ENCODE measurements at regions not wholly inside any gene's neighbourhood (a gene's known extent, or its start where the extent isn't known, plus 50 kb on each side); places are given as distances from the start of the nearest gene placed in this dataset.
"Not testable (repeated sequence)": the region's sequence is repeated elsewhere in the genome, so short reads cannot be mapped to it uniquely, and the experiment has no call there.

DNA sequence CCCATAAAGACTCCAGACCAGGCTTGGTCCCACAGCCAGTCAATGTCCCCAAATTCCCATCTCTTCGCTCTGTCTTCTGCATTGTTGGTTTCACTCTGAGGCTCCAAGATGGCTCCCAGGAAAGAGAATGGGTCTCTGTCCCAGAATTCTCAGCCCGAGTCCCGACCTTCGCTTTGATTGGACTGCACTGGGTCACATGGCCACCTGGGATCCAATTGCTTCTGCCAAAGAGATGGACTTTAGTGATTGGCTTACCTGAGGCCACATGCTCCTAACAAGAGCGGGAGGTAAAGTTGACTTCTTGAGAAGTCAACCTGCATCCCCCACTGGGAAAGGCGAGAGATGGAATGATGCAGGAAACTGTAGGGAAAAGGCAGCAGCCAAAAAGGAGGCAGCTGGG, 104.7 kb upstream of the PMEPA1 start:
- Histone ChIP-seq H3K4me2 (ENCODE audit: control insufficient read depth, extremely low read depth, insufficient read depth, low read depth, low read length) (no peak overlapping the region), H2AFZ (ENCODE audit: control insufficient read depth, low read length) (no peak overlapping the region), H3K9ac (ENCODE audit: control insufficient read depth, extremely low read depth, insufficient read depth, low read length) (no peak overlapping the region), H3K9me3 (ENCODE audit: control insufficient read depth, low read depth, low read length) (no peaks in the 10 kb centered on the region), H3K36me3 (ENCODE audit: control insufficient read depth in 2 of 2, extremely low read depth in 1 of 2, insufficient read depth in 2 of 2, low read length in 2 of 2) (no peaks in the 10 kb centered on the region), H3K4me3 (ENCODE audit: control insufficient read depth in 2 of 3, extremely low read depth in 1 of 3, insufficient read depth in 2 of 3, low read depth in 1 of 3, low read length in 3 of 3) (no peak overlapping the region), H3K4me1 (ENCODE audit: control insufficient read depth, extremely low read depth, insufficient read depth, low read length) (peaks cover 13% of the 10 kb centered on the region), H3K27me3 (ENCODE audit: control insufficient read depth, extremely low read depth, insufficient read depth, low read length) (peaks cover 63% of the 10 kb centered on the region), H3K79me2 (ENCODE audit: control insufficient read depth, insufficient read depth, low read length) (no peaks in the 10 kb centered on the region), H3K9me1 (ENCODE audit: control insufficient read depth, extremely low read depth, insufficient read depth, low read length) (no peaks in the 10 kb centered on the region), H4K20me1 (ENCODE audit: control insufficient read depth, extremely low read depth, insufficient read depth, low read length) (peaks cover 3% of the 10 kb centered on the region), H3K27ac (ENCODE audit: control insufficient read depth, insufficient read depth, low read length) (no peak overlapping the region)
- DNase-seq (ENCODE audit: low read depth, low spot score) (no peak), FAIRE-seq (no peak)
- TF ChIP-seq, protein P1, sequence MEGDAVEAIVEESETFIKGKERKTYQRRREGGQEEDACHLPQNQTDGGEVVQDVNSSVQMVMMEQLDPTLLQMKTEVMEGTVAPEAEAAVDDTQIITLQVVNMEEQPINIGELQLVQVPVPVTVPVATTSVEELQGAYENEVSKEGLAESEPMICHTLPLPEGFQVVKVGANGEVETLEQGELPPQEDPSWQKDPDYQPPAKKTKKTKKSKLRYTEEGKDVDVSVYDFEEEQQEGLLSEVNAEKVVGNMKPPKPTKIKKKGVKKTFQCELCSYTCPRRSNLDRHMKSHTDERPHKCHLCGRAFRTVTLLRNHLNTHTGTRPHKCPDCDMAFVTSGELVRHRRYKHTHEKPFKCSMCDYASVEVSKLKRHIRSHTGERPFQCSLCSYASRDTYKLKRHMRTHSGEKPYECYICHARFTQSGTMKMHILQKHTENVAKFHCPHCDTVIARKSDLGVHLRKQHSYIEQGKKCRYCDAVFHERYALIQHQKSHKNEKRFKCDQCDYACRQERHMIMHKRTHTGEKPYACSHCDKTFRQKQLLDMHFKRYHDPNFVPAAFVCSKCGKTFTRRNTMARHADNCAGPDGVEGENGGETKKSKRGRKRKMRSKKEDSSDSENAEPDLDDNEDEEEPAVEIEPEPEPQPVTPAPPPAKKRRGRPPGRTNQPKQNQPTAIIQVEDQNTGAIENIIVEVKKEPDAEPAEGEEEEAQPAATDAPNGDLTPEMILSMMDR (optimal IDR thresholded peaks at IDR 0.05 in 1 of 3, IDR thresholded peaks at IDR 0.05 in 1 of 3, conservative IDR thresholded peaks at IDR 0.05 in 1 of 3; ENCODE audit: extremely low read depth in 1 of 3, insufficient read depth in 2 of 3, low read length in 3 of 3) = no peak
- no peak for TF ChIP-seq EZH2 (IDR thresholded peaks at IDR 0.05; ENCODE audit: low read length)
- dilution Hi-C loops (cut with MboI; ENCODE audit: extremely low pct_ligation_motif_present, low sequenced_read_pairs) = no loop called here

DNA sequence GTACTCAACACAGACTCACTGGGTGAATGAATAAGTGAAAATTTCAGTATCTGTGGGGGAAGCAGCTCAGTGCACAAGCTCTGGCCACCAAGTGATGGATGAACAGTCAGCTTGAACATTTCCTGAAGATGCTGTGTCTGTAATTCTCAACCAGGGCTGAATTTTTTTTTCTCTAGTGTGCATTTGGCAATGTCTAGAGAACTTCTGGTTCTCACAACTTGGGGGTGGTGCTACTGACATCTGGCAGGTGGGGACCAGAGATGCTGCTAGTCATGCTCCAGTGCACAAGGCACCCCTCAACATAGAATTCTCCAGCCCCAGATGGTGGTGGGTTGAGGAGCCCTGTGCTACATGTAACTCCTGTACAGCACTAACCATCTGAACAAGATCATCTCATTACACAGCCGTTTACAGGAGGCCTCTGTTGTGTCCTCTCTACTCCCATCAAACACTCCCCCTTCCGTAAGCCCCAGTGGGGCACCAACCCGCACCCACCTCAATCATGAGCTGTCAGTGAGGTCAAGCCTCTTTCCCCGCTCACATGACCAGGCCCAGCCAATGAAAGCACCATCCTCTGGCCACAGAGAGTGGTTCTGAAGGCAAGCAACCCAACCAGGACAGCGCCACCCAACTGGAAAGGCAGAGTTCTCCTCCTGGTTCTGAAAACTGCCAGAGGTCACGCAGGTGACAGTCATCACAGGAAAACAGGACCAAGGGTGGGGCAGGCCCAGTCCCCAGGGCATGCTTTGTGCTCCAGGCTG, 103.9 kb upstream of the PMEPA1 start:
- H3K9me3 ChIP-seq (ENCODE audit: control insufficient read depth, low read depth, low read length) = no peaks in the 10 kb centered on the region
- dilution Hi-C loops (cut with MboI; ENCODE audit: extremely low pct_ligation_motif_present, low sequenced_read_pairs) = no loop called here
- no peak overlapping the region for H3K4me2 ChIP-seq (ENCODE audit: control insufficient read depth, extremely low read depth, insufficient read depth, low read depth, low read length)
- DNase-seq (ENCODE audit: low read depth, low spot score) (no peak), FAIRE-seq (no peak)
- H3K4me1 ChIP-seq (ENCODE audit: control insufficient read depth, extremely low read depth, insufficient read depth, low read length) = peaks cover 13% of the 10 kb centered on the region
- no peaks in the 10 kb centered on the region for H3K36me3 ChIP-seq (ENCODE audit: control insufficient read depth in 2 of 2, extremely low read depth in 1 of 2, insufficient read depth in 2 of 2, low read length in 2 of 2)
- no peak overlapping the region for H2AFZ ChIP-seq (ENCODE audit: control insufficient read depth, low read length)
- H3K27me3 ChIP-seq (ENCODE audit: control insufficient read depth, extremely low read depth, insufficient read depth, low read length) = peaks cover 57% of the 10 kb centered on the region
- H3K4me3 ChIP-seq (ENCODE audit: control insufficient read depth in 2 of 3, extremely low read depth in 1 of 3, insufficient read depth in 2 of 3, low read depth in 1 of 3, low read length in 3 of 3) = no peak overlapping the region
- no peaks in the 10 kb centered on the region for H3K79me2 ChIP-seq (ENCODE audit: control insufficient read depth, insufficient read depth, low read length)
- H3K27ac ChIP-seq (ENCODE audit: control insufficient read depth, insufficient read depth, low read length) = no peak overlapping the region
- H3K9ac ChIP-seq (ENCODE audit: control insufficient read depth, extremely low read depth, insufficient read depth, low read length) = no peak overlapping the region
- TF ChIP-seq, protein P1 (optimal IDR thresholded peaks at IDR 0.05 in 1 of 3, IDR thresholded peaks at IDR 0.05 in 1 of 3, conservative IDR thresholded peaks at IDR 0.05 in 1 of 3; ENCODE audit: extremely low read depth in 1 of 3, insufficient read depth in 2 of 3, low read length in 3 of 3) = no peak
- TF ChIP-seq EZH2 (IDR thresholded peaks at IDR 0.05; ENCODE audit: low read length) = no peak
- H4K20me1 ChIP-seq (ENCODE audit: control insufficient read depth, extremely low read depth, insufficient read depth, low read length) = no peaks in the 10 kb centered on the region
- no peaks in the 10 kb centered on the region for H3K9me1 ChIP-seq (ENCODE audit: control insufficient read depth, extremely low read depth, insufficient read depth, low read length)

DNA sequence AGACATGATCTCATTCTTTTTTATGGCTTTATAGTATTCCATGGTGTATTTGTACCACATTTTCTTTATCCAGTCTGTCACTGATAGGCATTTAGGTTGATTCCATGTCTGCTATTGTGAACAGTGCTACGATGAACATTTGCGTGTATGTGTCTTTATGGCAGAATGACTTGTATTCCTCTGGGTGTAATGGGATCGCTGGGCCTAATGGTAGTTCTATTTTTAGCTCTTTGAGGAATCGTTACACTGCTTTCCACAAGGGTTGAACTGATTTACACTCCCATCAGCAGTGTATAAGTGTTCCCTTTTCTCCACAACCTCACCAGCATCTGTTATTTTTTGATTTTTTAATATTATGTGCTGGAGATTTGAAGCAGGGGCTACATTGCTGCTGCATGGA, 102.8 kb upstream of the PMEPA1 start:
- not testable (repeated sequence) for FAIRE-seq
- peaks cover 56% of the 10 kb centered on the region for H3K27me3 ChIP-seq (ENCODE audit: control insufficient read depth, extremely low read depth, insufficient read depth, low read length)

More for the DNA sequence above, 102.8 kb upstream of the PMEPA1 start:
- DNase-seq (ENCODE audit: low read depth, low spot score); H3K36me3 ChIP-seq (ENCODE audit: control insufficient read depth in 2 of 2, extremely low read depth in 1 of 2, insufficient read depth in 2 of 2, low read length in 2 of 2); H3K27ac ChIP-seq (ENCODE audit: control insufficient read depth, insufficient read depth, low read length); H3K4me2 ChIP-seq (ENCODE audit: control insufficient read depth, extremely low read depth, insufficient read depth, low read depth, low read length); H2AFZ ChIP-seq (ENCODE audit: control insufficient read depth, low read length); H4K20me1 ChIP-seq (ENCODE audit: control insufficient read depth, extremely low read depth, insufficient read depth, low read length); H3K4me3 ChIP-seq (ENCODE audit: control insufficient read depth in 2 of 3, extremely low read depth in 1 of 3, insufficient read depth in 2 of 3, low read depth in 1 of 3, low read length in 3 of 3); dilution Hi-C loops (cut with MboI; ENCODE audit: extremely low pct_ligation_motif_present, low sequenced_read_pairs); H3K9me1 ChIP-seq (ENCODE audit: control insufficient read depth, extremely low read depth, insufficient read depth, low read length); H3K9ac ChIP-seq (ENCODE audit: control insufficient read depth, extremely low read depth, insufficient read depth, low read length); H3K79me2 ChIP-seq (ENCODE audit: control insufficient read depth, insufficient read depth, low read length); H3K9me3 ChIP-seq (ENCODE audit: control insufficient read depth, low read depth, low read length): not testable (repeated sequence)
- peaks cover 13% of the 10 kb centered on the region for H3K4me1 ChIP-seq (ENCODE audit: control insufficient read depth, extremely low read depth, insufficient read depth, low read length)
